Stimulated activated CD4-positive, alpha-beta T cell treated with anti-CD3 and anti-CD28 coated beads, TNF-alpha, amount 100 ng/mL, for 1 hour (primary cell): ENCODE measurements at regions not wholly inside any gene's neighbourhood (a gene's known extent, or its start where the extent isn't known, plus 50 kb on each side); places are given as distances from the start of the nearest gene placed in this dataset.

Experiments
- DNase-seq, 3 donors: peaks; one replicate each; pipeline ENCODE4 v3.0.0-alpha.2; 2020; ENCODE audit warnings: low read depth in 3 of 3, low spot score in 1 of 3

DNA sequence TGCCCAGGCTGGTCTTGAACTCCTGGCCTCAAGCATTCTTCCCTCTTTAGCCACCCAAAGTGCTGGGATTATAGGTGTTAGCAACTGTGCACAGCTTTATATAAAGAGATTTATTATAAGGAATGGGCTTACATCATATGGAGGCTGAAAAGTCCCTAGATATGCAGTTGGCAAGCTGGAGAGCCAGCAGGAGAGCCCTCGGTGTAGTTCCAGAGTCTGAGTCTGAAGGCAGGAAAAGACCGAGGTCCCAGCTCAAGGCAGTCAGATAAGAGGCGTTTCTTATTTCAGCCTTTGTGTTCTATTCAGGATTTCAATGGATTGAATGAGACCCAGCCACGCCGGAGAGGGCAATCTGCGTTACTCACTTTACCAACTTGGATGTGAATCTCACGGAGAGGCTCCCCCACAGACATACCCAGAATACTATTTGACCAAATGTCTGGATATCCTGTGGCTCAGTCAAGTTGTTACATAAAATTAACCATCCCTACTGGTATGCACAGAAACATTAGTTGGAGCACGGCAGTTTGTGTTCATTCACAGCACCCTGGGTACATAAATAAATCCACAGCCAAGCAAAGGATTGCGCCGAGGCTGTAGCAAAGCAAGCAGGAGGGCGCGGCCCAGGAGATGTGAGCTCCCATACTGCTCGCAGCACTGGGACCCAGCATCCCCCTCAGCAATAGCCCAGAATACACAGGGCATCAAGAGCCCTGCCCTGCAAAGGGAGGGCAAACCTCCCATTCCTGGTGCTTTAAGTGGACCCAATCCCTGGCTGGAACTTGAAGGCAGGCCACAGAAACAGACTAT lies 158.4 kb upstream of the ZNF32 start:
- DNase-seq, result no peak

GRCh38 chr10:43803791-43804190 lies 155.1 kb upstream of the ZNF32 start:
- no peak for DNase-seq

- no peak for DNase-seq
These were observed 154.5 kb upstream of the ZNF32 start for GRCh38 chr10:43802988-43803696.

- no peak for DNase-seq
These were observed 152.9 kb upstream of the ZNF32 start for GRCh38 chr10:43801626-43802025.

DNA sequence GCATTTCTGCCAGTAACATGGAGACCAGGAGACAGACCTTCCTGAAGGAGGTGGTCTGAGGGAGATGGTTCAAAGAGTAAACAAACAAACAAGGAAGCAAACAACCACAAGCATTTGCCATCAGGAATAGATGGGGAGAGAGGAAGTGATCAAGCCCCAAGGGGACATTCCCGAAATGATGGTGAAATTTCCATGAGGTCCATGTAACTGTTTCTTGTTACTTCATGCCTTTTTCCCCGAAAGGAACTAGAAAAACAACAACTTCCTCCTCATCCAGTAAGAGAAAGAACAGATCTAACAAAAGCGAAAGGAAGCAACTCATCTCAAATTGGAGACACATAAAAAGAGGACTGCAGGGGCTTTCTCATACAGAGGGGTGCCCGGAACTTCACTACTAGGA lies 152.5 kb upstream of the ZNF32 start:
- no peak for DNase-seq

DNA sequence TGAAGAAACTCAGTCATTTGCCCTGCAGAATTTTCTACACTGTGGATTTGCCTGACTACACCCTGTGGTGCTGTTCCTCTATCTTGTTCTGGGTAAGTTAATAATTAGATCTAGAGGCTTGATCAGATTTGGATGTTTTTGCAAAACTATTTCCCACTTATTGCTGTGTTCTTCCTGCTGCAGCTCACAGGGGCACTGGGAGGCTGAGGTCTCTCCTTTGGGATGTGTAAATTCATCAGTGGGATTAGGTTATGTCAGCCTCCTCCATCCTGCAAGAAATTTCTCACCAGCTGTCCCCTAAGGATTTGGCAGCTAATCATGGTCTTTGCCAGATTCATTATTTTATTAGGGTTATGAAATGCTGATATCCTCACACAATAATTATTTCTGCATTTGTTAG lies 148.1 kb upstream of the ZNF32 start:
- DNase-seq, result no peak

DNA sequence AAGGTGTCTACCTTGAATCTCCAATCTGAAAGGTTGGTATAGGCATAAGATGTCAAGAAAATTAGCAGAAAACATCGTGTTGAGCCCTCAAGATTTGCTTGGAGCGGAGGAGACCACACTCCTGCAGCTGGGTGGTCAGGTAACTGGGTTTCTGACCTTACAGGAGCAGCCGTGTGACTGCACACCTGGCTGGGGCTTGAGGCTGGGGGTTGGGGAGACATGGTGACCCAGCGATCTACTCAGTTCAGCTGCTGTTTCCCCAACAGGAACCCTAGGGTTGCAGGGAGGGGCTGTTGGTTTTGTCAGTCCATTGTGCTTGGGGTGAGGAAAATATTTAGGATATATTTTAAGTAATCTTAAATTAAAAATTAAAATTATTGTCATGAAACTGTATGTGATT lies 147.0 kb upstream of the ZNF32 start:
- DNase-seq, result no peak

DNA sequence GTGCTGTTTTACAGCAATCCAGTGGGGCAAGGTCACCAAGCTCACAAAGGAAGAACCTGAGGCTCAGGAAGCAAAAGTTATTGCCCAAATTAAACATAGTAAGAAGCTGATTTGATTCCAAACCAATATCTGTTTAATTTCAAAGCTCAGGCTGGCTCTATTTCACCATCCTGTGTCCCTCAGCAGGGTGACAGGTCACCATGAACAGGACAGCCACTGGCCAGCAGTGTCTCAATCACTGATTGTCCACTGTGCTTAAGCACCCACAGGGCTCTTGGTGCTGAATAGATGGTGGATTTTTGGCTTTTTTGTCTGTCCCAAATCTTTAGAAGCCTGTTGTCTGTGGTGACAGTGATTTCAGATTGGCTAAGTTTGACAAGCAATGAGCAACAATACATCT lies 146.4 kb upstream of the ZNF32 start:
- DNase-seq, result no peak

DNA sequence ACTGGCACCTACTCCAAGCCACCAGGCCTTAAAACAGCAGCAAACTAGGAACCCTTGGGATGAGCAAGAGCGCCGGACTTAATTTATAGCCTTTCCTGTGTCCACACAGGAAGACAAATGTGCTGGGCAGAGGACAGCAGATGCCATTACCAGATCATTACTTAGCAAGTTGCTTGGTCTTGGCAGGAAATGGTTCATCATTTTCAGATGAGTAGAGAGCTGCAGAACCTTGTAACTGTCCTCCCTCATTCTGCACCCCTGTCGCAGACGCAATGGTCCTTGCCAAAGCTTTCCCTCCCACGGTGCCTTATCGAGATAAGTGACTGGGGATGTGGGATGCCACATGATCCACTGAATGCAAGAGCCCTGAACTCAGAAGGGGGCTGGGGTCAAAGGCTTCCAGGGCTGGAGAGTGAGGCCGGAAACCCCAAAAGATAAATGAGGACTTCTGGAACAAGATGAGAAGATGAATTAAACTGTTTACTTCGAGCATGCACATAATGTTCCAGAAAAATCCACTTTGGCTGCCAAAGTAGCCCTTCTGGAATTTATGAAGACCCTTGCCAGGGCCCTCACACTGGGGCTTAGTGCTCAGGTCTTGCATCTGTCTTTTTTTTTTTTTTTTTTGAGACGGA lies 145.6 kb upstream of the ZNF32 start:
- DNase-seq, result no peak

GRCh38 chr10:43793704-43794103 lies 145.0 kb upstream of the ZNF32 start:
- DNase-seq, result no peak

GRCh38 chr10:43790147-43790546 lies 141.5 kb upstream of the ZNF32 start:
- DNase-seq, result no peak

DNA sequence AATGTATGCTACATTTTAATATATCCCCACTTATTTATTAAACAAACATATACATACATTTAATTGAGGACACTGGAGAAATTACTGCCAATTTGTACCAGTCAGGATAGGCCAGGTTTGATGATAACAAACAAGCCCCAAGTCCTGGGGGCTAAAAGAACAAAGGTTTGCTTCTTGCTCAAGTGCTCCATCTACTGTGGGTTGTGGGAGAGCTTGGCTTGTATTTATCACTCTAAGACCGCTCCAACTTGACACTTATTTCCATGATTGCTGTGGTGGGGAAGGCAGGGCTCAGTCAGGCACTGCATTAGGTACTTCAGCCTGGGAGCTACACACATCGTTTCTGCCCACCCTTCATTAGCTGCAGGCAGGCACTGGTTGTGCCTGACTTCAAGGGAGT lies 136.6 kb upstream of the ZNF32 start:
- DNase-seq, result no peak

DNA sequence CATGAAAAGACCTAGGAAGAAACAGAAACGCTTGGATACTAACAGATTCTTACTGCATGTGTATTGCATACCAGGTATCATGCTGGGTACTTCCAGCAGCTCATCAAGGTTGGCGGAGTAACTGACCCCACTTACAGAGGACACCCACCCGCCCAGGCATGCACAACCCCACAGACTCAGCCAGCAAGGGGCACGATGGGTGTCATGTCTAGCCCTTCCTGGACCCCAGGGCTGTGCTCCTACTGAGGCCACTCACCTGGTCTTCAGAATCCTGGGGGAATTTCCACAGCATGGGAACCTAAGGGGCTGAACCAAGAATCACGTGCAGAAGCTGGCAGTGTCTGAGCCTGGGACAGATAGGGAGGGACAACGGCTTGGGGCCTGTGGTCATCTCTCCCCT lies 134.1 kb upstream of the ZNF32 start:
- DNase-seq, result no peak

DNA sequence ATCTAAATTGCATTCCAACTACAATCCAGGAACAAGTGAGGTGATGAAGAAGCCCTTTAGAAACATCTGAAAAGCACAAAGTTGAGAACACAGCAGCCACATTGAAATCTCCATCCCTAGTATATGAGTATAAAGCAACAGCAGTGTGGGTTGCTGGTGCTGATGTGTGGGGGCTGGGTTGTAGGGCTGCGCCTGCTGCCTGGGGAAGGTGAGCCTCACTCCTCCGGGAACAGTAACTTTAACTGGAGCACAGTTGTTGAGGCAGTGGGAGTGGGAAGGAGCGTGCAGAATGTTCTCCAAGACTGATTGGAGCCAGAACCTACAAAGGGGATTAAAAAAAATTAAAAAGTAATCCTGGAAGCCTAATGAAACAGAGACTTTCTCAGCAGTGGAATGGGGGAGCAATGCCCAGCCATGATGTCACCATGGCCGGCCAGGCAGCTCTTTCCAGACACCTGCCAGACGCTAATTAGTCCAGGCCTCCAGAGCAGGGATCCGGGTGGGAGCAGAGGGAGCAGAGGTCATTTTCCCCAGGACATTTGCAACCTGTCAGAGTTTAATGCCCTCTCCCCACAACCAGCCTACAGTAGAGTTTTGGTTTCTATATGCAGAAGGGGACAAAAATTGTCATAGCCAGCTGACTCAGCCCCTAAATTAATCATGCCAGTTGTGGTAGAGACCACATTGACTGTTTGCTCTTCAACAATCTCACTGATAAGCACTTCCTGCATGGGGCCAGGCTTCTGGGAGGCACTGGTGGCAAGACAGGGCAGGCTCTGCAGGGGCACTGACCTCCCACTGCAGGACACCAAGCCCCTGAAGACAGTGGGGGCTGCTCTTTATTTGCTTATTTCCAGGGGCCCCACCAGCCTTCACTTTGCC lies 133.0 kb upstream of the ZNF32 start:
- no peak for DNase-seq

DNA sequence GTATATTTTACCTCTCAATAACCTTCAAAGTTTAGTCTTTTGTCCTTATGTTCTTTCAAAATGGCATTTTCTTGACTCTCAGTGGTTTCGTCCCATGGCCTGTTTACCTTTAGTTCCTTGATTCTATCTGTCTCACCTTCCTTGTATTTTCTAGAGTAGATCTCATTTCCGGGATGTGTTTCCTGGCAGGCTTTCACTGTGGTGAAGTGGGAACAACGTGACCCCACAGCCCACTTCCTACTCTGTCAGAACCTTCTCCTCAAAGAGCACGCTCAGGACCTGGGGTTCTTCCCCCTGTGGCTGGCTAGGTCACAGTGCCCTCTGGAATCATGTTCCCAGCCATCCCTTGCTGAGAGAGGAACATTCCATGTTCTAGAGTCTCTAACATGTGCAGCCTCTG lies 129.9 kb upstream of the ZNF32 start:
- no peak for DNase-seq

GRCh38 chr10:43775384-43775783 lies 126.7 kb upstream of the ZNF32 start:
- no peak for DNase-seq

DNA sequence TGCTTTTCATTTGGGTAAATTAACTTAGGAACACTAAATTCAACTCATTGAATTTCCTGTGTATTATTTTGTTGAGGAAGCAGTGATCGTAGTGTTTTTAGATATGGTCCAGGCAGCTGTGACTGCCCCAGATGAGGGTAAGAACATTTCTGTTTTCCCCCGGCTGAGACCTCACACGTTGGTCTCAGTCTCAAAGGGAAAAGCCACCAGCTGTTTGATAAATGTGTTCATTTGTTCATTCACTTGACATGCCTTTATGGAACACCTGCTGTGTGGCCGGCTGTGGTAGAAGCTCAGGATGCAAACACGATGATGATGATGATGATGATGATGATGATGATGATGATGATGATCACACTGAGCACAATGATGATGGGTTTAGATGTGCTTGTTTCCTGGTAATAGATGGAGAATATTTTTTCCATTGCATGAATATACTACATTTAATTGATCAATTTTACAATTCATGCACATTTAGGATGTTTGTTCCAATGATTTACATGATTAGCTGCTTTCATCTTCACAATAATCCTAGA lies 125.6 kb upstream of the ZNF32 start:
- no peak for DNase-seq

DNA sequence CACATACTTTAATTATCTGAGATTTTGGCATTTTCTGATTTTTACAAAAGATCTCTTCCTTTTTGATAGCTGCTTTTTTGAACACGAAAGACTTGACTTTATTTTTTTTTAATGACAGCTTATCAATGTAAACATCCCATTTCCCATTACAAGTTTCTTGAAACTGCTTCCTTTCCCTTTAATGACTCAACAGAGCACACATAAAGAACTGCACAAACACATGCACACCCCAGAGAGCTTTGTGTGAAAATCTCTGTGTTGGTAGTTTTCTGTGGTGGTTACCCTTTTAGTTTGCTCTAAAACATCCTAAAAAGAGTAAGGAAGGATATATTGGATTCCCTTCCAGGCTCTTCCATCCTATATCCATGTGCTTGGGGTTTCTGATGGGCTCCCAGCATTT lies 125.1 kb upstream of the ZNF32 start:
- no peak for DNase-seq

GRCh38 chr10:43772171-43772570 lies 123.5 kb upstream of the ZNF32 start:
- no peak for DNase-seq

DNA sequence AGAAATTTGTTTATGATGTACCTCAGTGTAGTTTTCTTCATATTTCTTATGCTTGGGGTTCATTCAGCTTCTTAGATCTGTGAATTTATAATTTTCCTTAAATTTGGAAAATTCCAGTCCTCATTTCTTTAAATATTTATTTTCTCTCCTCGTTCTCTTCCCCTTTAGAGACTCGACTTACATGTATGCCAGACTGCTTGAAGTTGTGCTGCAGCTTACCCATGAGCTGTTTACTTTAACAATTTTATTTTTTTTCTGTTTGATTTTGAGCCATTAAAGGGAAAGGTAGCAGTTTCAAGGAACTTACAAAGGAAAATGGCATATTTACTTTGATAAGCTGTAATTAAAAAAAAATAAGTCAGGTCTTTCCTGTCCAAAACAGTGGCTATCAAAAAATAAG lies 123.0 kb upstream of the ZNF32 start:
- no peak for DNase-seq

DNA sequence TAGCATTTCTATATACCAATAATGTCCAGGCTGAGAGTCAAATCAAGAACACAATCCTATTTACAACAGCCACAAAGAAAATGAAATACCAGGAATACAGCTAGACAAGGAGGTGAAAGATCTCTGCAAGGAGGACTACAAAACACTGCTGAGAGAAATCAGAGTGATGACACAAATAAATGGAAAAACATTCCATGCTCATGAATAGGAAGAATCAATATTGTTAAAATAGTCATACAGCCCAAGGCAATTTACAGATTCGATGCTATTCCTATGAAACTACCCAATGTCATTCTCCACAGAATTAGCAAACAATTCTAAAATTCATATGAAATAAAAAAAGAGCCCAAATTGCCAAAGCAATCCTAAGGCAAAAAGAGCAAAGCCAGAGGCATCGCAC lies 116.8 kb upstream of the ZNF32 start:
- no peak for DNase-seq
